A549 (cell line): ENCODE measurements at regions not wholly inside any gene's neighbourhood (a gene's known extent, or its start where the extent isn't known, plus 50 kb on each side); places are given as distances from the start of the nearest gene placed in this dataset.

Experiments
- ATAC-seq, 2 experiments: fragments of 200-7000 bp in 1 of 2; fragments of >200 bp in 1 of 2; cut with Nextera tagmentation in 1 of 2; cut with Tn5 transposase in 1 of 2; 3 replicates each; pipeline versions ENCODE4 v1.8.0 to v1.9.1; 2018 to 2020; ENCODE audit warnings: mild to moderate bottlenecking in 1 of 2, moderate library complexity in 1 of 2
- CTCF ChIA-PET: fragments of 300-600 bp; sonication (Branson Sonifier 250); formaldehyde crosslinking; extraction: SDS; loops from one replicate; lab custom pipeline; 2021; ENCODE audit warnings: antibody characterized with exemption, inconsistent platforms; lab: Yijun Ruan, JAX
- POLR2A ChIA-PET: fragments of 350-600 bp; formaldehyde crosslinking; extraction: SDS; loops from one replicate; lab custom pipeline; 2021; ENCODE audit warnings: antibody characterized with exemption, inconsistent platforms; lab: Yijun Ruan, JAX
- DNase-seq, 2 experiments: peaks; one replicate each; pipeline versions ENCODE4 v3.0.0 to v3.0.0-alpha.2; 2011 to 2016; ENCODE audit warnings: low read depth in 1 of 2, low spot score in 1 of 2
- FAIRE-seq: peaks from 2 replicates; lab custom pipeline; 2011; peaks lifted over from hg19 to GRCh38; lab: Jason Lieb, UNC
- H3K27ac ChIP-seq, 2 experiments: fragments of >200 bp; sonication (Bioruptor Twin); formaldehyde crosslinking; 3 replicates each; pipeline ENCODE4 v1.5.1; 2016 to 2017
- H3K4me1 ChIP-seq: fragments of >200 bp; sonication (Bioruptor Twin); formaldehyde crosslinking; 3 replicates; pipeline ENCODE4 v1.6.1; 2016
- H3K4me2 ChIP-seq: fragments of >200 bp; sonication (Bioruptor Twin); formaldehyde crosslinking; 3 replicates; pipeline ENCODE4 v1.6.1; 2016
- H3K4me3 ChIP-seq: fragments of >200 bp; sonication (Bioruptor Twin); formaldehyde crosslinking; 3 replicates; pipeline ENCODE4 v1.5.1; 2016
- H3K9me3 ChIP-seq: fragments of >200 bp; sonication (Bioruptor Twin); formaldehyde crosslinking; 3 replicates; pipeline ENCODE4 v1.6.1; 2016
- ATOH8 ChIP-seq: fragments of 250-450 bp; sonication (Bioruptor Pico); IDR thresholded peaks from 2 replicates; pipeline ENCODE4 v1.5.0; 2020; ENCODE audit warnings: low read depth, mild to moderate bottlenecking, moderate library complexity
- BHLHE40 ChIP-seq: IDR thresholded peaks from 2 replicates; pipeline ENCODE4 v1.6.1; 2012; ENCODE audit warnings: low read depth, low read length, inconsistent platforms
- CHD2 ChIP-seq: fragments of 150-350 bp; IDR thresholded peaks from 2 replicates; pipeline ENCODE4 v1.6.1; 2014; ENCODE audit warnings: low read length; ENCODE audit not compliant: partially characterized antibody
- EHF ChIP-seq: fragments of 250-450 bp; sonication (Bioruptor Pico); IDR thresholded peaks from 2 replicates; pipeline ENCODE4 v1.5.0; 2020; ENCODE audit warnings: mild to moderate bottlenecking
- EHMT2 ChIP-seq: fragments of 200-600 bp; sonication (generic); IDR thresholded peaks from 2 replicates; pipeline ENCODE4 v1.6.1; 2016; ENCODE audit warnings: antibody characterized with exemption, low read depth, mild to moderate bottlenecking, moderate library complexity
- ELK1 ChIP-seq: fragments of 150-350 bp; IDR thresholded peaks from 2 replicates; pipeline ENCODE4 v1.6.1; 2014; ENCODE audit warnings: low read depth, mild to moderate bottlenecking, low read length
- MYC ChIP-seq: IDR thresholded peaks from 2 replicates; pipeline ENCODE4 v1.6.1; 2012; ENCODE audit warnings: mild to moderate bottlenecking, inconsistent platforms, low read length, improper control_type of control experiment, borderline replicate concordance
- NFE2L2 ChIP-seq: fragments of 150-350 bp; conservative IDR thresholded peaks from 2 replicates; pipeline ENCODE4 v1.6.1; 2014; ENCODE audit warnings: low read length
- NPAS2 ChIP-seq: fragments of 250-450 bp; sonication (Bioruptor Pico); IDR thresholded peaks from 2 replicates; pipeline ENCODE4 v1.8.0; 2022; ENCODE audit warnings: mild to moderate bottlenecking, moderate library complexity, borderline replicate concordance
- POLR2AphosphoS2 ChIP-seq: conservative IDR thresholded peaks from 2 replicates; pipeline ENCODE4 v1.6.1; 2012; ENCODE audit warnings: low read length, improper control_type of control experiment, inconsistent platforms
- RAD21 ChIP-seq, 2 experiments: fragments of >200 bp in 1 of 2; sonication (Bioruptor Twin) in 1 of 2; formaldehyde crosslinking in 1 of 2; IDR thresholded peaks in 1 of 2; conservative IDR thresholded peaks in 1 of 2; 2 replicates in 1 of 2; 3 replicates in 1 of 2; pipeline ENCODE4 v1.6.1; 2012 to 2018; ENCODE audit warnings: inconsistent platforms in 1 of 2
- RCOR1 ChIP-seq: fragments of 150-350 bp; IDR thresholded peaks from 2 replicates; pipeline ENCODE4 v1.6.1; 2014; ENCODE audit warnings: antibody characterized with exemption, low read length, low read depth
- REST ChIP-seq: fragments of 200-600 bp; sonication (generic); IDR thresholded peaks from 2 replicates; pipeline ENCODE4 v1.6.1; 2016; ENCODE audit warnings: antibody characterized with exemption, mild to moderate bottlenecking, moderate library complexity
- SMC3 ChIP-seq: fragments of >200 bp; sonication (Bioruptor Twin); formaldehyde crosslinking; IDR thresholded peaks from 3 replicates; pipeline ENCODE4 v1.6.1; 2018; ENCODE audit warnings: inconsistent platforms
- ZC3H11A ChIP-seq: fragments of 450-650 bp; IDR thresholded peaks from 2 replicates; pipeline ENCODE4 v1.6.1; 2014; ENCODE audit warnings: antibody characterized with exemption, mild to moderate bottlenecking
- WGBS: methylation state at CpG from one replicate; pipeline ENCODE4 v1.1.6; 2017; ENCODE audit errors: missing lambda C conversion rate; 5-methylcytosine and 5-hydroxymethylcytosine counted together
- TF ChIP-seq, protein P1 (sequence below): IDR thresholded peaks from 2 replicates; pipeline ENCODE4 v1.6.1; 2012

- Histone ChIP-seq H3K4me1 (no peaks in the 10 kb centered on the region), H3K4me2 (no peak overlapping the region), H3K4me3 (no peak overlapping the region), H3K9me3 (no peaks in the 10 kb centered on the region), H3K27ac (no peak overlapping the region)
- POLR2A ChIA-PET = no interaction called here
- CTCF ChIA-PET = no interaction called here
- FAIRE-seq (no peak), ATAC-seq (no peak), DNase-seq (no peak)
- 22% methylated on average over 2 of the region's 2 CpGs for WGBS
- TF ChIP-seq REST (no peak), NFE2L2 (no peak), ELK1 (no peak), ZC3H11A (no peak), BHLHE40 (no peak), SMC3 (no peak), RAD21 (conservative IDR thresholded peaks at IDR 0.05 in 1 of 2, IDR thresholded peaks at IDR 0.05 in 1 of 2) (no peak), EHMT2 (no peak), MYC (no peak), RCOR1 (no peak), EHF (CRISPR knock-in tag) (no peak)
Observed at GRCh38 chr3:16784973-16785372, 99.8 kb upstream of the PLCL2 start.

DNA sequence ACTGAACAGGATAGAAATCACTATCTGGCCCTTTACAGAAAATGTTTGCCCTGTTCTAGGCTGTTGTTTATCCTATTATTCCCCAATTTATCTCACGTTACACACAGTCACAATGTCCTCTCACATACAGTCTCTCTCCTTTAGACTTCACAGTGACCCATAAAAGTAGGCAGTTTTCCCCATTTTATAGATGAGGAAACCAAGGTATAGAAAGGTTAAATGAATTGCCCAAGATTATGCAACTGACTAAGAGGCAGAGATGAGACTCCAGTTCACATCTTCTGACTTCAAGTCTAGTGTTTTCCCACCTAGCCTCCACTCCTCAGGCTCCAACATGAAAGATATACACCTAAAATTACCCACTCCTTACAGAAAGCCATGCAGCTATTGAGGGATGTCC lies 99.3 kb upstream of the PLCL2 start:
- ChIA-PET POLR2A (no interaction called here), CTCF (interaction anchor here (0.9 kb wide), 1 partner anchor 12 kb away, joined by 3 read pairs; no protein-coding TSS in a partner anchor)
- no peak for DNase-seq
- Histone ChIP-seq H3K27ac (no peak overlapping the region), H3K4me3 (no peak overlapping the region), H3K9me3 (no peaks in the 10 kb centered on the region), H3K4me1 (no peaks in the 10 kb centered on the region), H3K4me2 (no peak overlapping the region)
- WGBS = 49% methylated on average over 1 of the region's 1 CpG
- ATAC-seq = no peak
- FAIRE-seq = no peak
- TF ChIP-seq CHD2 = no peak
- TF ChIP-seq, protein P1, sequence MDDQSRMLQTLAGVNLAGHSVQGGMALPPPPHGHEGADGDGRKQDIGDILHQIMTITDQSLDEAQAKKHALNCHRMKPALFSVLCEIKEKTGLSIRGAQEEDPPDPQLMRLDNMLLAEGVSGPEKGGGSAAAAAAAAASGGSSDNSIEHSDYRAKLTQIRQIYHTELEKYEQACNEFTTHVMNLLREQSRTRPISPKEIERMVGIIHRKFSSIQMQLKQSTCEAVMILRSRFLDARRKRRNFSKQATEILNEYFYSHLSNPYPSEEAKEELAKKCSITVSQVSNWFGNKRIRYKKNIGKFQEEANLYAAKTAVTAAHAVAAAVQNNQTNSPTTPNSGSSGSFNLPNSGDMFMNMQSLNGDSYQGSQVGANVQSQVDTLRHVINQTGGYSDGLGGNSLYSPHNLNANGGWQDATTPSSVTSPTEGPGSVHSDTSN = no peak
- TF ChIP-seq ATOH8 (CRISPR knock-in tag) = no peak

- Histone ChIP-seq H3K4me1 (no peaks in the 10 kb centered on the region), H3K4me3 (no peak overlapping the region), H3K27ac (no peak overlapping the region), H3K4me2 (no peak overlapping the region), H3K9me3 (no peaks in the 10 kb centered on the region)
- CTCF ChIA-PET = interaction anchor here (0.6 to 1.3 kb wide), 2 partner anchors 14 to 1601 kb away, joined by 3 to 5 read pairs; no protein-coding TSS in a partner anchor
- POLR2A ChIA-PET = no interaction called here
- 59% methylated on average over 6 of the region's 6 CpGs for whole genome bisulfite sequencing
- TF ChIP-seq NPAS2 (CRISPR knock-in tag) (no peak), POLR2AphosphoS2 (no peak), ZC3H11A (no peak)
- no peak for FAIRE-seq
- ATAC-seq = no peak
- no peak for DNase-seq
Observed at GRCh38 chr3:16788440-16789056, 96.2 kb upstream of the PLCL2 start.
